ENCODE measurements at regions not wholly inside any gene's neighbourhood (a gene's known extent, or its start where the extent isn't known, plus 50 kb on each side); places are given as distances from the start of the nearest gene placed in this dataset.

- no peak for DNase-seq
These were observed 132.2 kb upstream of the AGA start for GRCh38 chr4:177574446-177574845.

GRCh38 chr4:177579649-177580048 is 137.4 kb upstream of the AGA start:
- DNase-seq: no peak

- no peak for DNase-seq
These were observed 140.8 kb upstream of the AGA start for GRCh38 chr4:177582992-177583391.

GRCh38 chr4:177587989-177588388 is 145.8 kb upstream of the AGA start:
- DNase-seq: no peak

- no peak for DNase-seq
These were observed 153.1 kb upstream of the AGA start for GRCh38 chr4:177595386-177595785.

GRCh38 chr4:177596035-177596434 is 153.8 kb upstream of the AGA start:
- DNase-seq: no peak

- DNase-seq: no peak
These were observed 154.8 kb upstream of the AGA start for GRCh38 chr4:177596991-177597390.

GRCh38 chr4:177605252-177605651 is 163.0 kb upstream of the AGA start:
- DNase-seq: no peak

- DNase-seq: no peak
These were observed 164.9 kb upstream of the AGA start for GRCh38 chr4:177607111-177607573.

GRCh38 chr4:177611974-177612664 is 169.9 kb upstream of the AGA start:
- DNase-seq: no peak

GRCh38 chr4:177612684-177613083 is 170.4 kb upstream of the AGA start:
- DNase-seq: no peak

- no peak for DNase-seq
These were observed 190.2 kb upstream of the AGA start for GRCh38 chr4:177632481-177632880.

- no peak for DNase-seq
These were observed 196.6 kb upstream of the AGA start for GRCh38 chr4:177638871-177639270.

- no peak for DNase-seq
These were observed 198.6 kb upstream of the AGA start for GRCh38 chr4:177640864-177641263.

- no peak for DNase-seq
These were observed 218.0 kb upstream of the AGA start for GRCh38 chr4:177660223-177660622.

- DNase-seq: no peak
These were observed 225.4 kb upstream of the AGA start for GRCh38 chr4:177667687-177668086.

- no peak for DNase-seq
These were observed 229.2 kb upstream of the AGA start for GRCh38 chr4:177671387-177671786.

- no peak for DNase-seq
These were observed 229.6 kb upstream of the AGA start for GRCh38 chr4:177671845-177672244.

GRCh38 chr4:177673985-177674489 is 231.8 kb upstream of the AGA start:
- no peak for DNase-seq

- no peak for DNase-seq
These were observed 238.1 kb upstream of the AGA start for GRCh38 chr4:177680308-177680707.

- no peak for DNase-seq
These were observed 239.7 kb upstream of the AGA start for GRCh38 chr4:177681902-177682301.

- no peak for DNase-seq
These were observed 244.9 kb upstream of the AGA start for GRCh38 chr4:177687117-177687516.

GRCh38 chr4:177692907-177693306 is 250.7 kb upstream of the AGA start:
- no peak for DNase-seq

GRCh38 chr4:177696438-177696966 is 254.3 kb upstream of the AGA start:
- no peak for DNase-seq

Measured in activated T-cell treated with anti-CD3 and anti-CD28 coated beads, Interleukin-2, amount 50 U/mL, for 1 hour (primary cell).